IMR-90 (cell line): ENCODE measurements at regions not wholly inside any gene's neighbourhood (a gene's known extent, or its start where the extent isn't known, plus 50 kb on each side); places are given as distances from the start of the nearest gene placed in this dataset.

Experiments
- ATAC-seq: fragments of 200-7000 bp; cut with Tn5 transposase; 2 replicates; pipeline ENCODE4 v1.9.1; 2020; ENCODE audit warnings: low read depth, mild to moderate bottlenecking, moderate library complexity
- BruUV-seq: library from RNA; stranded (reverse); fragments of 400-500 nt; replicated peaks from 2 replicates; lab custom pipeline; 2021; lab: Mats Ljungman, UMichigan
- CTCF ChIA-PET: fragments of 300-600 bp; formaldehyde crosslinking; extraction: SDS; loops from one replicate; lab custom pipeline; 2021; ENCODE audit warnings: antibody characterized with exemption; lab: Yijun Ruan, JAX
- POLR2A ChIA-PET: fragments of 300-600 bp; sonication (Branson Sonifier 250); formaldehyde crosslinking; loops from one replicate; lab custom pipeline; 2022; ENCODE audit warnings: antibody characterized with exemption; ENCODE audit not compliant: unreplicated experiment; lab: Charles Lee
- DNase-seq: peaks from one replicate; pipeline ENCODE4 v3.0.0; 2013
- H2AFZ ChIP-seq: replicated peaks from 2 replicates; pipeline ENCODE3; 2013; ENCODE audit warnings: low read length, mild to moderate bottlenecking; ENCODE audit not compliant: poor library complexity
- H2AK5ac ChIP-seq: 2 replicates; pipeline ENCODE4 v1.6.1; 2013; ENCODE audit warnings: low read depth, low read length, inconsistent platforms
- H2AK9ac ChIP-seq: replicated peaks from 2 replicates; pipeline ENCODE3; 2013; ENCODE audit warnings: mild to moderate bottlenecking, low read depth, low read length, moderate library complexity; ENCODE audit not compliant: poor library complexity
- H2BK120ac ChIP-seq: 2 replicates; pipeline ENCODE4 v1.6.1; 2013; ENCODE audit warnings: low read depth, low read length, inconsistent platforms
- H2BK15ac ChIP-seq: 3 replicates; pipeline ENCODE4 v1.6.1; 2013; ENCODE audit warnings: low read depth, low read length, inconsistent platforms
- H2BK20ac ChIP-seq: 2 replicates; pipeline ENCODE4 v1.6.1; 2013; ENCODE audit warnings: low read depth, mild to moderate bottlenecking, inconsistent platforms, low read length, moderate library complexity
- H2BK5ac ChIP-seq: 2 replicates; pipeline ENCODE4 v1.6.1; 2013; ENCODE audit warnings: mild to moderate bottlenecking, low read depth, low read length, inconsistent platforms; ENCODE audit not compliant: poor library complexity, severe bottlenecking
- H3K14ac ChIP-seq: replicated peaks from 2 replicates; pipeline ENCODE4 v1.6.1; 2013; ENCODE audit warnings: low read depth, low read length, inconsistent platforms
- H3K18ac ChIP-seq: 2 replicates; pipeline ENCODE4 v1.6.1; 2013; ENCODE audit warnings: low read depth, low read length, control low read depth
- H3K23ac ChIP-seq: 2 replicates; pipeline ENCODE4 v1.6.1; 2013; ENCODE audit warnings: low read depth, low read length, inconsistent platforms
- H3K27ac ChIP-seq: 2 replicates; pipeline ENCODE4 v1.5.1; 2013; ENCODE audit warnings: mild to moderate bottlenecking, control low read depth, low read length; ENCODE audit not compliant: insufficient read depth
- H3K27me3 ChIP-seq: 2 replicates; pipeline ENCODE4 v1.6.1; 2013; ENCODE audit warnings: low read length; ENCODE audit not compliant: control insufficient read depth, insufficient read depth
- H3K36me3 ChIP-seq: 2 replicates; pipeline ENCODE4 v1.6.1; 2013; ENCODE audit warnings: low read length, mixed read lengths; ENCODE audit not compliant: control insufficient read depth, insufficient read depth
- H3K4ac ChIP-seq: 2 replicates; pipeline ENCODE4 v1.6.1; 2013; ENCODE audit warnings: low read depth, low read length, inconsistent platforms
- H3K4me1 ChIP-seq: 2 replicates; pipeline ENCODE4 v1.6.1; 2013; ENCODE audit warnings: low read length, mixed read lengths; ENCODE audit not compliant: control insufficient read depth, insufficient read depth
- H3K4me2 ChIP-seq: 2 replicates; pipeline ENCODE4 v1.6.1; 2013; ENCODE audit warnings: low read depth, mild to moderate bottlenecking, control low read depth, low read length, moderate library complexity
- H3K4me3 ChIP-seq: 2 replicates; pipeline ENCODE4 v1.5.1; 2013; ENCODE audit warnings: low read depth, mild to moderate bottlenecking, control low read depth, low read length, moderate library complexity; ENCODE audit not compliant: insufficient read depth
- H3K56ac ChIP-seq: 2 replicates; pipeline ENCODE4 v1.6.1; 2013; ENCODE audit warnings: low read length, inconsistent platforms; ENCODE audit not compliant: insufficient read depth; ENCODE audit errors: extremely low read depth
- H3K79me1 ChIP-seq, 2 experiments: 2 replicates each; pipeline ENCODE4 v1.6.1; 2013; ENCODE audit warnings: low read length in 2 of 2, inconsistent platforms in 1 of 2, low read depth in 1 of 2
- H3K9ac ChIP-seq: 2 replicates; pipeline ENCODE4 v1.6.1; 2013; ENCODE audit warnings: low read depth, low read length, control low read depth
- H3K9me1 ChIP-seq: 2 replicates; pipeline ENCODE4 v1.6.1; 2013; ENCODE audit warnings: low read length, inconsistent platforms; ENCODE audit not compliant: insufficient read depth
- H3K9me3 ChIP-seq: 2 replicates; pipeline ENCODE4 v1.6.1; 2013; ENCODE audit warnings: low read length; ENCODE audit not compliant: control insufficient read depth, insufficient read depth
- H4K20me1 ChIP-seq: 2 replicates; pipeline ENCODE4 v1.6.1; 2013; ENCODE audit warnings: low read length, inconsistent platforms; ENCODE audit not compliant: insufficient read depth
- H4K5ac ChIP-seq: 2 replicates; pipeline ENCODE4 v1.6.1; 2013; ENCODE audit warnings: mild to moderate bottlenecking, low read depth, low read length, control low read depth
- H4K8ac ChIP-seq, 2 experiments: 2 replicates each; pipeline ENCODE4 v1.6.1; 2013; ENCODE audit warnings: low read depth in 2 of 2, low read length in 2 of 2, control low read depth in 1 of 2, inconsistent platforms in 1 of 2
- H4K91ac ChIP-seq: 2 replicates; pipeline ENCODE4 v1.6.1; 2013; ENCODE audit warnings: low read depth, low read length, inconsistent platforms; ENCODE audit not compliant: insufficient read depth
- FOS ChIP-seq: fragments of 150-350 bp; IDR thresholded peaks from 2 replicates; pipeline ENCODE4 v1.6.1; 2016; ENCODE audit warnings: low read depth, low read length
- dilution Hi-C: fragments of 300-500 bp; cut with HindIII; formaldehyde crosslinking; loops from one replicate; pipeline ENCODE4 v1.14.3; 2018; ENCODE audit warnings: low sequenced_read_pairs; ENCODE audit not compliant: unreplicated experiment
- in situ Hi-C: fragments of 300-500 bp; cut with MboI; formaldehyde crosslinking; loops from 3 replicates; pipeline ENCODE4 v1.14.3; 2019; ENCODE audit warnings: low sequenced_read_pairs, inconsistent platforms, mixed read lengths
- intact Hi-C: fragments of 100-400 bp; cut with micrococcal nuclease; formaldehyde crosslinking; loops from 2 replicates; pipeline ENCODE4 v1.10.0; 2022

DNA sequence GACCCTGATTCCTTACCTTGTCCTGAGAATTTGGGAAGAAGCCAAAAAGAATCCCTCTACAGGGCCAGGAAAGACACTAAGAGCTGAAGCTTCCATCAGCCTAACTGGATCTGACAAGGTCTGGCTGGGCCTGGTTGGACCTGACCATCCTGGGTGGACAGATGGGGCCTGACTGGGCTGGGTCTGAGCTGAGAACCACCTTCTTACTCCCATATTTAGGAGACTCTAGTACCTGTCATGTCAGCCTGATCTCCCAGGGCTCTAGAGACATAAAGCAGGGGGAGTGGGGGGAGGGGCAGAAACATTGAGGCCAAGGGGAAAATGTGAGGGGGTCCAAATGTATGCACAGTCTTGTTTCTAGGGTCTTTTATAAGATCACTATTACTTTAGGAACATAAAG lies 129.9 kb downstream of the BUD13 start:
- H2BK15ac ChIP-seq, result no peak overlapping the region
- DNase-seq (no peak), ATAC-seq (no peak)
- no peak overlapping the region for H3K27ac ChIP-seq
- H3K4ac ChIP-seq, result no peak overlapping the region
- dilution Hi-C loops (no loop called here), in situ Hi-C loops (no loop called here), intact Hi-C loops (no loop called here)
- H2AFZ ChIP-seq, result no peak overlapping the region
- H3K36me3 ChIP-seq, result no peaks in the 10 kb centered on the region
- no peak overlapping the region for H3K14ac ChIP-seq
- no peaks in the 10 kb centered on the region for H3K4me1 ChIP-seq
- H3K23ac ChIP-seq, result no peak overlapping the region
- H2AK5ac ChIP-seq, result no peak overlapping the region
- peaks cover 1% of the 10 kb centered on the region; the same call in 1 of the 2 replicates for H3K27me3 ChIP-seq
- H2BK20ac ChIP-seq, result no peak overlapping the region
- no peak overlapping the region for H4K5ac ChIP-seq
- H4K20me1 ChIP-seq, result no peaks in the 10 kb centered on the region
- H3K4me2 ChIP-seq, result no peak overlapping the region
- no peak overlapping the region for H4K8ac ChIP-seq
- no peak overlapping the region for H2BK5ac ChIP-seq
- no TSS peak for BruUV-seq
- H3K9me1 ChIP-seq, result no peaks in the 10 kb centered on the region
- no peak overlapping the region for H4K91ac ChIP-seq
- ChIA-PET CTCF (no interaction called here), POLR2A (no interaction called here)
- H3K18ac ChIP-seq, result no peak overlapping the region
- no peak overlapping the region for H3K9ac ChIP-seq
- H3K56ac ChIP-seq, result no peak overlapping the region
- no peaks in the 10 kb centered on the region; the same call in 1 of the 2 replicates for H3K9me3 ChIP-seq
- H2BK120ac ChIP-seq, result no peak overlapping the region
- no peak overlapping the region for H3K4me3 ChIP-seq
- H3K79me1 ChIP-seq, result no peaks in the 10 kb centered on the region
- no peak overlapping the region for H2AK9ac ChIP-seq
- TF ChIP-seq FOS, result no peak
